ENCODE measurements at regions not wholly inside any gene's neighbourhood (a gene's known extent, or its start where the extent isn't known, plus 50 kb on each side); places are given as distances from the start of the nearest gene placed in this dataset.

DNA sequence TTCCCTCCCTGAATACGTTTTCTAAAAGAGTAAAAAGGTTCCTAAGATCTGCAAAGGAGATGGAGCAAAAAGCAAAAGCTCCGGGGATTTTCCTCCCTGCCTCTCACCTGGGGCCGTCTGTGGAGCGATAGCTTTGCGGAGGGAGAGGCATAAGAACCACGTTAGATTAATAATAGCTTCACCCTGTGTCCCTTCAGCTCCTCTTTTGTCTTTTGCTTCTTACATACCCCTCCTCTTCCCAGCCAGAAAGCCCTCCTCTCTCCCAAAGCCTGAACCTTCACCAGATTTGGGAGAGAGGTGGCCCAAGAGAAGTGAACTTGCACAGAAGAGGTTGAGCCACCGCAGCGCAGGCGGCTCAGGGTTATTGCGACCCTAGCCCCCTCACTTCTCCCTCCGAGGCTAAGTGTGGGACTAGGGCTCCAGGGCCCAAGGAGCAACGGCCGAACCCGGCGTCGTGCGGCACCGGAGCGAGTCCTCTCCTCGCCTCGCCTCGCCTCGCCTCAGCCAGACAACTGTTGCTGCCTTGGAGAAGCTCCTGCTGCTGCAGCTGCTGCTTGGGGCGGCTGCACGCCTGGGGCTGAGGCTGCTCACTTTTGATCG lies 97.6 kb upstream of the HSD17B12 start:
- TF ChIP-seq, protein P1, sequence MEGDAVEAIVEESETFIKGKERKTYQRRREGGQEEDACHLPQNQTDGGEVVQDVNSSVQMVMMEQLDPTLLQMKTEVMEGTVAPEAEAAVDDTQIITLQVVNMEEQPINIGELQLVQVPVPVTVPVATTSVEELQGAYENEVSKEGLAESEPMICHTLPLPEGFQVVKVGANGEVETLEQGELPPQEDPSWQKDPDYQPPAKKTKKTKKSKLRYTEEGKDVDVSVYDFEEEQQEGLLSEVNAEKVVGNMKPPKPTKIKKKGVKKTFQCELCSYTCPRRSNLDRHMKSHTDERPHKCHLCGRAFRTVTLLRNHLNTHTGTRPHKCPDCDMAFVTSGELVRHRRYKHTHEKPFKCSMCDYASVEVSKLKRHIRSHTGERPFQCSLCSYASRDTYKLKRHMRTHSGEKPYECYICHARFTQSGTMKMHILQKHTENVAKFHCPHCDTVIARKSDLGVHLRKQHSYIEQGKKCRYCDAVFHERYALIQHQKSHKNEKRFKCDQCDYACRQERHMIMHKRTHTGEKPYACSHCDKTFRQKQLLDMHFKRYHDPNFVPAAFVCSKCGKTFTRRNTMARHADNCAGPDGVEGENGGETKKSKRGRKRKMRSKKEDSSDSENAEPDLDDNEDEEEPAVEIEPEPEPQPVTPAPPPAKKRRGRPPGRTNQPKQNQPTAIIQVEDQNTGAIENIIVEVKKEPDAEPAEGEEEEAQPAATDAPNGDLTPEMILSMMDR (conservative IDR thresholded peaks at IDR 0.05; ENCODE audit: low read length), result no peak
- no peak for TF ChIP-seq EZH2phosphoT487 (IDR thresholded peaks at IDR 0.05; ENCODE audit: borderline replicate concordance, low read depth, low read length)

Measured in OCI-LY7 (cell line).